ENCODE measurements at regions not wholly inside any gene's neighbourhood (a gene's known extent, or its start where the extent isn't known, plus 50 kb on each side); places are given as distances from the start of the nearest gene placed in this dataset.

GRCh38 chr3:72663429-72663828 is 184.8 kb downstream of the SHQ1 start:
- no peak overlapping the region for H3K27ac ChIP-seq
- intact Hi-C loops (cut with DNase I), result no loop called here
- no peak for TF ChIP-seq POLR2AphosphoS5 (IDR thresholded peaks at IDR 0.05; ENCODE audit: insufficient read depth in 1 of 2, low read depth in 1 of 2)

GRCh38 chr3:72661115-72661457 is 187.2 kb downstream of the SHQ1 start:
- Histone ChIP-seq H3K4me1 (peaks cover 15% of the 10 kb centered on the region), H3K36me3 (no peaks in the 10 kb centered on the region), H3K4me3 (no peak overlapping the region), H3K9me3 (no peaks in the 10 kb centered on the region), H3K27ac (no peak overlapping the region), H3K27me3 (no peaks in the 10 kb centered on the region)
- intact Hi-C loops (cut with DNase I), result no loop called here
- no peak for DNase-seq (ENCODE audit: extremely low spot score in 2 of 2)
- TF ChIP-seq POLR2AphosphoS5 (IDR thresholded peaks at IDR 0.05; ENCODE audit: insufficient read depth in 1 of 2, low read depth in 1 of 2), result peak in 1 of 2 donors; percentile 49
- no peak for TF ChIP-seq POLR2A (IDR thresholded peaks at IDR 0.05)

More at GRCh38 chr3:72663429-72663828, 184.8 kb downstream of the SHQ1 start:
- Histone ChIP-seq H3K36me3 (no peaks in the 10 kb centered on the region), H3K9me3 (no peaks in the 10 kb centered on the region), H3K27me3 (no peaks in the 10 kb centered on the region), H3K4me3 (no peak overlapping the region), H3K4me1 (peaks cover 15% of the 10 kb centered on the region)
- no peak for DNase-seq (ENCODE audit: extremely low spot score in 2 of 2)

- Histone ChIP-seq H3K9me3 (no peaks in the 10 kb centered on the region), H3K27ac (no peak overlapping the region), H3K4me1 (peaks cover 19% of the 10 kb centered on the region), H3K27me3 (no peaks in the 10 kb centered on the region), H3K36me3 (no peaks in the 10 kb centered on the region), H3K4me3 (no peak overlapping the region)
- intact Hi-C loops (cut with DNase I), result no loop called here
- no peak for DNase-seq (ENCODE audit: extremely low spot score in 2 of 2)
- TF ChIP-seq POLR2AphosphoS5 (IDR thresholded peaks at IDR 0.05; ENCODE audit: insufficient read depth in 1 of 2, low read depth in 1 of 2), result no peak
- no peak for TF ChIP-seq POLR2A (IDR thresholded peaks at IDR 0.05)
- no peak for TF ChIP-seq CTCF (IDR thresholded peaks at IDR 0.05)
These were observed 187.8 kb downstream of the SHQ1 start for GRCh38 chr3:72660270-72661114.

GRCh38 chr3:72659596-72659995 is 188.6 kb downstream of the SHQ1 start:
- no peaks in the 10 kb centered on the region for H3K9me3 ChIP-seq
- no peak overlapping the region for H3K27ac ChIP-seq
- peaks cover 26% of the 10 kb centered on the region for H3K4me1 ChIP-seq
- H3K36me3 ChIP-seq, result no peaks in the 10 kb centered on the region
- H3K4me3 ChIP-seq, result no peak overlapping the region
- intact Hi-C loops (cut with DNase I), result no loop called here
- no peaks in the 10 kb centered on the region for H3K27me3 ChIP-seq
- no peak for TF ChIP-seq POLR2A (IDR thresholded peaks at IDR 0.05)
- no peak for TF ChIP-seq CTCF (IDR thresholded peaks at IDR 0.05)
- DNase-seq (ENCODE audit: extremely low spot score in 2 of 2), result no peak

GRCh38 chr3:72659188-72659587 is 189.1 kb downstream of the SHQ1 start:
- Histone ChIP-seq H3K9me3 (no peaks in the 10 kb centered on the region), H3K27ac (no peak overlapping the region), H3K4me3 (no peak overlapping the region), H3K36me3 (no peaks in the 10 kb centered on the region), H3K27me3 (no peaks in the 10 kb centered on the region), H3K4me1 (peaks cover 26% of the 10 kb centered on the region)
- DNase-seq (ENCODE audit: extremely low spot score in 2 of 2), result no peak
- intact Hi-C loops (cut with DNase I), result no loop called here
- TF ChIP-seq CTCF (IDR thresholded peaks at IDR 0.05) (no peak), POLR2AphosphoS5 (IDR thresholded peaks at IDR 0.05; ENCODE audit: insufficient read depth in 1 of 2, low read depth in 1 of 2) (no peak), POLR2A (IDR thresholded peaks at IDR 0.05) (no peak)

- no peak for TF ChIP-seq POLR2AphosphoS5 (IDR thresholded peaks at IDR 0.05; ENCODE audit: insufficient read depth in 1 of 2, low read depth in 1 of 2)
- no peak for TF ChIP-seq CTCF (IDR thresholded peaks at IDR 0.05)
- TF ChIP-seq POLR2A (IDR thresholded peaks at IDR 0.05), result no peak
- Histone ChIP-seq H3K27me3 (no peaks in the 10 kb centered on the region), H3K9me3 (no peaks in the 10 kb centered on the region), H3K4me1 (peaks cover 26% of the 10 kb centered on the region), H3K27ac (no peak overlapping the region), H3K36me3 (no peaks in the 10 kb centered on the region), H3K4me3 (no peak overlapping the region)
- DNase-seq (ENCODE audit: extremely low spot score in 2 of 2), result no peak
- intact Hi-C loops (cut with DNase I), result no loop called here
These were observed 189.7 kb downstream of the SHQ1 start for GRCh38 chr3:72658466-72659100.

Measured in vagina (tissue), 2 donors.